ELF-1 (cell line): ENCODE measurements at regions not wholly inside any gene's neighbourhood (a gene's known extent, or its start where the extent isn't known, plus 50 kb on each side); places are given as distances from the start of the nearest gene placed in this dataset.

Source experiments
- DNase-seq: peaks from one replicate; pipeline ENCODE4 v3.0.0-alpha.2; 2016; ENCODE audit warnings: low read depth, low spot score

DNA sequence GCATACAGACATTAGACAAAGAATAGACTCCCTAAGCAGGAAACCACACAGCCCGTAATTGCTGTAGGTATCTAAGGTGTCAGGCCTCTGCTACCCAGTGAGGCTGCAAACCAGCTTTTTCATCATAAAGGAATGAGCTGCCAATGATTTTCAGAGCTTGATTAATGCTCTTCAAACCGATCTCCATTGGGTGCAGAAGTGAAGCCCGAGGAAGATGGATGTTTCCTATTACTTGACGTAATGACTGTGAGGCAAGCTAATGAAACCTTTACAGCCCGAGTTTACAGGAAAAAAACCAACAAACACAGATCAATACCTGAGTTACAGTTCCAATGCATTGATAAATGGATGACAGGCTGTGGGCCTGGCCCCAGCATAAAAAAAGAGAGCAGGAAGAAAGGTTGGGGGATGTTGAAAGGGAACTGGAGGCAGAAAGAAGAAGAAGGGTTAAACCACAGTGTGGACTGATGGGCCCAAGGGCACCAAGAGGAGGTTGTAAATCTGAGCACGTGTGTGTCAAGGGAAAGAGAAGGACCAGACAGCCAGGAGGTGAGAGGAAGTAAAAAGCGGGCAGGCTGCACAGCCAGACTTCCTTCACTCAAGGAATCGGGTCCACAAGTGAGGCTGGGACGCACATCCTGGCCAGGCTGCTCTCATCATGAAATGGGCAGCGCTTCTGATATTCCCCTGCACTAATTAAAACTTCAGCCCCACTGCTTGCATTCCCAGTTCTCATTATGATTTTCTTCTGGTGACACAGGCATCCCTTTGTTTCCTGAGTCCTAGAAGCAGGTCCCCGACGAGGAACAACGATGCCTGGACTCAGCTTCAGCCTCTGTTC lies 70.6 kb upstream of the NTM start:
- DNase-seq, result no peak

- no peak for DNase-seq
Measured at GRCh38 chr11:131300439-131300717, 70.0 kb upstream of the NTM start.

DNA sequence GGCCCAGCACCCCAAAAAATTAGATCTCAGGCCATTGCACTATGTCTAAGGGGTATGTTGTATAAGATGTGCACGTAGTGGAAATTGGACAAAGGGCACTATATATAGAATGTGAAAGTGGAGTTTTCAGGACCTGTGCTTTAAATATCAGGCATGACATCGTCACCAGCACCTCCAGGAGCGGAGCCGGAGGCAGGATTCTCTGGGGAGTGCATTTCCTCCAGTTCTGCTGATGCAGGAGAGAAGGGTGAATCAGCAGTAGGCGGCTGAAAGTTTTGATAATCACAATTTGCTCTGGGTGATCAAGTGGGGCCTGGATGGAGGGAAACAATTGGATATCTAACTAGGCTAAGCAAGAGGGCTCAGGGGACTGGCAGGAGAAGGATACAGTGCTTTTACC lies 69.1 kb upstream of the NTM start:
- DNase-seq, result no peak

- DNase-seq, result no peak
Measured at GRCh38 chr11:131302836-131303235, 67.6 kb upstream of the NTM start.

GRCh38 chr11:131303611-131304119 lies 66.8 kb upstream of the NTM start:
- DNase-seq, result no peak

DNA sequence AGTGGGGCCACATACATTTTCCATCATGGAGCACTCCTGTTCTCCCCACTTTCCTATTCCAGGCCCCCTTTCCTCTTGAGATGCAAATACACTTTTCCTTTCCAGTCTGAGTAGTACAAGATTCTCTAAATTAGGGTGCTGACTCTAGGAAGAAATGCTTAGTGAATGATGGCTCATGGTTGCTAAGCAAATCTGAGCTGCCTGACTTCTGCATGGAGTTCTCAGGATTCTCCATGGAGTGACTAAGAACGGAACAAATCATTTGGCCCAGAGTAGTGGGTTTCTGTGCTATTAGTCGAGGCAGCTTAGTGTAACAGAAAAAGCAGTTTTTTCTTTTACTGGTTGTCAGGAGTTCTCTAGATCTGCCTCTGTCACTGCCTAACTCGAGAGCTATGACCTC lies 65.4 kb upstream of the NTM start:
- no peak for DNase-seq

DNA sequence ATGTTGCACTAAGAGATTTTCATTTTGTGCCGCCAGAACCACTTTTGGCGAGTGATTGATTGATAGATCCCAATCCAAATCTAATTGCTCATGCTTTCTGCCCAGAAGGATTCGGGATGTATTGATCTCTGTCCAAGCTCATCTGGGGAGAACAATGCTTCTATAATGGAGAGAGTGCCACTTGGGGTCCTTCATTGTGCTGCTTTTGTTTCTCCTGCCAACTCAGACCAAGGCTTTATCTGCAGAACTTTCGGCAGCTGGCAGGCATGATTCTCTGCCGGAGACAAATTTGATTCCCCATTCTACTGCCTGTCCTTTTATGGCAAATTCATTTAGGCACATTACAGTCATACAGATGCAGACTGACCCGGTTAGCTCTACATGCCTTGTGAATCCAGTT lies 62.9 kb upstream of the NTM start:
- no peak for DNase-seq

GRCh38 chr11:131309776-131310175 lies 60.6 kb upstream of the NTM start:
- no peak for DNase-seq

DNA sequence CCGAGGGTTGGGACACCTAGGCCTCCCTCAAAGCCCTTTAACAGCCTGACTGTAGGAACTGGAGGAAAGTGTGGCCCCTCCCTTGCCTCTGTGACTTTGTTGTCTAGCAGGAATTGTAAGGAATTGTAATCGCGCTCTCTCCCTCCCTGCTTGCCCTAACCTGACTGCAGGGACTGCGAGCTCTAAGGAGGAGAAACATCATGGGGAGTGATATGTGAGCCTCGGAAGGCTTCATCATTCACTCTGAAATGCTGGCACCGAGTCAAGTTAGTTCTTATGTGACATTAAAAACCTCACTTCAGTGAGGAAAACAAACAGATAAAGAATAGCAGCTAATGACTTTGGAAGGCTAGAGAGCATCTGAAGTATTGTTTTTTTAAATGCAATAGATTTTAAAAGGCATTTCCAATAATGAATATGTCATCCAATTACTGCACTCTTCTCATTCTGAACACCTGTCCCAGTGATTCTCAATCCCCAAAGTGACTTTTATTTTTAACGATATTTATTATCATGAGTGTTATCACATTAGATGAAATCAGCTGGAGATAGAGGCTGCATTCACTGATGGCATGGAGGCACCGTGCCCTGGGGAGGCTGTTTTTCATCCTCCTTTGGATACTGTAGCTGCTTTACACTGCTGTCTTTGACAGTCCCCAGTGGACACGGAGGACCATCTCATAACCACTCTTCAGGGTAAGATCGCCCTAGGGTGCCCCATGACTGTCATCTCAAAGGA lies 58.5 kb upstream of the NTM start:
- DNase-seq, result no peak
